Stimulated activated naive B cell treated with anti-CD40 and anti-IgM and Interleukin-4, amounts not matched to agents 10 μg/mL and 1 μg/mL and 100 μg/mL, for 72 hours (primary cell): ENCODE measurements at regions not wholly inside any gene's neighbourhood (a gene's known extent, or its start where the extent isn't known, plus 50 kb on each side); places are given as distances from the start of the nearest gene placed in this dataset.
A peak's percentile ranks its signal among the peaks of the same experiment; 100 is the strongest.

ENCODE experiments used
- ATAC-seq, 2 donors: fragments of 150-1000 bp; cut with Tn5 transposase; replicated peaks; 2 replicates each; pipeline ENCODE4 v1.10.0; 2021; ENCODE audit warnings: moderate library complexity in 1 of 2
- DNase-seq: peaks from one replicate; pipeline ENCODE4 v3.0.0; 2021
- H3K27ac Mint-ChIP-seq: one replicate; pipeline ENCODE4 v1.8.0; 2022; ENCODE audit warnings: mild to moderate bottlenecking, mixed read lengths
- H3K27me3 Mint-ChIP-seq, 2 donors: one replicate each; pipeline ENCODE4 v1.8.0; 2022; ENCODE audit warnings: mixed read lengths in 2 of 2
- H3K36me3 Mint-ChIP-seq, 2 donors: one replicate each; pipeline ENCODE4 v1.8.0; 2022; ENCODE audit warnings: mixed read lengths in 2 of 2, mild to moderate bottlenecking in 1 of 2
- H3K4me1 Mint-ChIP-seq, 2 donors: one replicate each; pipeline ENCODE4 v1.8.0; 2022; ENCODE audit warnings: mixed read lengths in 2 of 2, mild to moderate bottlenecking in 1 of 2
- H3K4me3 Mint-ChIP-seq, 2 donors: one replicate each; pipeline ENCODE4 v1.8.0; 2022; ENCODE audit warnings: mild to moderate bottlenecking in 2 of 2, mixed read lengths in 2 of 2, moderate library complexity in 1 of 2
- H3K9me3 Mint-ChIP-seq, 2 donors: one replicate each; pipeline ENCODE4 v1.8.0; 2022; ENCODE audit warnings: mixed read lengths in 2 of 2, mild to moderate bottlenecking in 1 of 2

DNA sequence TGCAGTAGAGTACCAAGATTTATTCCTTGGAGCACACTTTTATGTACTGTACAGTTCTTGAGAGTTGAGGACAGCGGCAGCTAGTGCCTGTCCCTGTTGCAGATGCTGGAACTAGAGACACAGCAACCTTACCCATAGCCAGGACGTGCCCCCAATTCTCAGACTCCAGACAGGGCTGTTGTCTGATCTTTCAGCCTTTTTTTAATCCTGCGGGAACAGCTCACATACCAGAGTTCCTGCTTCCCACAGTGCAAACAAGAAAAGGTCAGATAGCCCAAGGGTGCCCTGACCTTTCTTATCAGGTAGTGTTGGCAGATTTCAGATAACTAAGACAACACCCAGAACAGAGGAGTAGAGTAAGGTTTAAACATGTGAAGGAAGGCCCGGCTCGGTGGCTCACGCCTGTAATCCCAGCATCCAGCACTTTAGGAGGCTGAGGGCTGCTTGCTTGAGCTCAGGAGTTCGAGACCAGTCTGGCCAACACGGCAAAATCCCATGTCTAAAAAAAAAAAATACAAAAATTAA lies 78.5 kb downstream of the DOP1B start:
- Mint-ChIP-seq H3K4me1 (peaks cover 18 to 42% of the 10 kb centered on the region in 2 donors), H3K27me3 (no peaks in the 10 kb centered on the region), H3K36me3 (peaks cover 47 to 58% of the 10 kb centered on the region in 2 donors), H3K27ac (no peak overlapping the region), H3K9me3 (no peaks in the 10 kb centered on the region), H3K4me3 (no peak overlapping the region)
- DNase-seq (no peak), ATAC-seq (no peak)

DNA sequence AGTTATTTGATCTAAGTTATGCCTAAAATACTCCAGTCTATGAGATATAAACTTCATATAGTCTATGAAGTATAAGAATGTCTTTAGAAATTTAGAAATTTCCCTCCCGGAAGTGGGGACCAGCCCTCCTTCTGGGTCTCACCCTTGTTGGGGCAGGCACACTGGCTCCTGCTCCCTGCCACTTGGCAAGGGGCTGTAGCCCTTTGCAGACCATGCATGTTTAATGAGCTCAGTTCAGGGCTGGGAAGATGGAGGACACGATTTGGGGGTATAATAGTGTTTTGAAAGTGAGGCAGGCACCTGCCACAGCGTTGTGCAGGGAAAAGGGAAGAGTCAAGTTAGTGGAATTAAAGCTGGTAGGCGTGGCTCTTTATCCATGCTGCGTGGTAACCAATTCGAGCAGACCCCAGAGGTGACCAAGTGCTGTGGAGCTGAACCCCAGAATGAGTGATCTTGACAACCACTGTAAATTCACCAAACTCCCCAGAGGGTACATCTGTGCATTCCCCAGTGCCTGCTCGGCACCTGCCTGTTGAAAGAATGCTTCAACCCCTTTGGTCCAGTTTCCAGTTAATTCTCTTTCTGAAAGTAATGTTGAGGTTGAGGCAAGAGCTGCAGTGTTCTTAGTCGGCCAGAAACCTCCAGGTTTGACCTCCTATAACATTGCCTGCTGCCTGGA lies 79.6 kb downstream of the DOP1B start:
- H3K4me3 Mint-ChIP-seq = peak overlapping the region in 1 of 2 donors; percentile 15
- DNase-seq (peak; percentile 64), ATAC-seq (peak; percentile 98)
- H3K4me1 Mint-ChIP-seq = peaks cover 18 to 42% of the 10 kb centered on the region in 2 donors
- no peaks in the 10 kb centered on the region for H3K9me3 Mint-ChIP-seq
- H3K27me3 Mint-ChIP-seq = no peaks in the 10 kb centered on the region
- peak overlapping the region; percentile 62 for H3K27ac Mint-ChIP-seq
- peaks cover 43 to 53% of the 10 kb centered on the region in 2 donors for H3K36me3 Mint-ChIP-seq

DNA sequence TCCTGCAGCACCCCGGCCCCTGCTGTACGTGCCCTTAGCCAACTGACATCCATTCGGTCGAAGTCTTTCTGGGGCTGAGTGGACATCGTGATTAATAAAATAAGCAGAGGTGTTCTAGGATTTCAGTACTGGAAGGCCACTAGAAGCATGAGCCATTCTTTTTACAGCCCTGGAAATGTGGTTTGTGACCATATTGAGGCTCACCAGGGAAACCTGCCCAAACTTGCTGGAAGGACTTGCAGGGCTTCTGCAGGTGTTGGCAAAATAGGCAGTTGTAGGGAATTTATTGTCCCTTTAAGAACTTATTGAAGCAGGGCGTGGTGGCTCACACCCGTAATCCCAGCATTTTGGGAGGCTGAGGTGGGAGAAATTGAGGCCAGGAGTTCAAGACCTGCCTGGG lies 80.8 kb downstream of the DOP1B start:
- ATAC-seq (no peak), DNase-seq (no peak)
- peaks cover 18 to 44% of the 10 kb centered on the region in 2 donors for H3K4me1 Mint-ChIP-seq
- H3K9me3 Mint-ChIP-seq = no peaks in the 10 kb centered on the region
- no peaks in the 10 kb centered on the region for H3K27me3 Mint-ChIP-seq
- no peak overlapping the region for H3K4me3 Mint-ChIP-seq
- peaks cover 41 to 46% of the 10 kb centered on the region in 2 donors for H3K36me3 Mint-ChIP-seq
- H3K27ac Mint-ChIP-seq = no peak overlapping the region

DNA sequence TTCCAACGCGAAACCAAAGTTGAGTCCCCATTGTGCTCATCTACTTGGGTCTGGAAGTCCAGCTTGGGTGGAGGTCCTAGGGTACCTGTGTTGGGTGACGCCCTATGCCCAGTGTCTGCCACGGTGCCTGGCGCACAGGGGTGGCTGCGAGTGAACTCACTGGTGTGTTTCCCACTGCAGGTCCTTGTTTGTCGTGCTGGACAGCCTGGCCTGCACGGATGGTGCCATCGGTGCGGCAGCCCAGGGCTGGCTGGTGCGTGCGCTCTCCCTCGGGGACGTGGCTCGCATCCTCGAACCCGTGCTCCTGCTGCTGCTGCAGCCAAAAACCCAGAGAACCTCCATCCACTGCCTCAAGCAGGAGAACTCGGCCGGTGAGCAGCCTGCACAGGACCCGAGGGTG lies 80.4 kb upstream of the MORC3 start:
- ATAC-seq (no peak), DNase-seq (no peak)
- H3K4me3 Mint-ChIP-seq = no peak overlapping the region
- H3K27me3 Mint-ChIP-seq = no peaks in the 10 kb centered on the region
- no peak overlapping the region for H3K27ac Mint-ChIP-seq
- peaks cover 17 to 36% of the 10 kb centered on the region in 2 donors for H3K4me1 Mint-ChIP-seq
- H3K9me3 Mint-ChIP-seq = no peaks in the 10 kb centered on the region
- H3K36me3 Mint-ChIP-seq = peaks cover 22 to 37% of the 10 kb centered on the region in 2 donors

DNA sequence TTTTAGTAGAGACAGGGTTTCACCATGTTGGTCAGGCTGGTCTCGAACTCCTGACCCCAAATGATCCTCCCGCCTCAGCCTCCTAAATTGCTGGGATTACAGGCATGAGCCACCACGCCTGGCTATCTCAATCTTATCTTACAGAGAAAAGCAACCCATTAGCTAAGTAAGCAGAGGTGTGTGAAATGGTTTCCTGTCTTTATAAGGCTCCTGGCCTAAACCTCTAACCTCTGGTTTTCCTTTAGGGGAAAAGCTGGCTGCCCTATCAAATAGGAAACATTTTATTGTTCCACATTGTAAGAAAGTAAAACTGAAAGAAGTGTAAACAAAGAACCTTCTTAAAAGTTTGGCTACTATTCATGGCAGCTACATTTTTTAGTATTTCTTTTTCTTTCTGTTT lies 78.3 kb upstream of the MORC3 start:
- ATAC-seq (no peak), DNase-seq (no peak)
- no peaks in the 10 kb centered on the region for H3K27me3 Mint-ChIP-seq
- H3K4me3 Mint-ChIP-seq = no peak overlapping the region
- no peaks in the 10 kb centered on the region for H3K9me3 Mint-ChIP-seq
- peaks cover 35 to 54% of the 10 kb centered on the region in 2 donors for H3K36me3 Mint-ChIP-seq
- peaks cover 4 to 15% of the 10 kb centered on the region in 2 donors for H3K4me1 Mint-ChIP-seq
- no peak overlapping the region for H3K27ac Mint-ChIP-seq

DNA sequence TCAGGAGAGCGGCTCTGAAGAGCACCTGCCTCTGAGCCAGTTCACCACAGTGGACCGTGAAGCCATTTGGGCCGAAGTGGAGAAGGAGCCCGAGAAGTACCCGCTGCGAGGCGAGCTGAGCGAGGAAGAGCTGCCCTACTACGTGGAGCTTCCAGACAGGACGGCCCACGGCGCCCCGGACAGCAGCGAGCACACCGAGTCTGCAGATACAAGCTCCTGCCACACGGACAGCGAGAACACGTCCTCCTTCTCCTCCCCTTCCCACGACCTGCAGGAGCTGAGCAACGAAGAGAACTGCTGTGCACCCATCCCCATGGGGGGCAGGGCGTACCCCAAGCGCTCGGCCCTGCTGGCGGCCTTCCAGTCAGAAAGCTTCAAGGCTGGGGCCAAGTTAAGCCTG lies 74.9 kb upstream of the MORC3 start:
- Mint-ChIP-seq H3K4me3 (no peak overlapping the region), H3K9me3 (no peaks in the 10 kb centered on the region), H3K36me3 (peaks cover 44 to 62% of the 10 kb centered on the region in 2 donors), H3K27ac (peak overlapping the region; percentile 31), H3K4me1 (peaks cover 4 to 10% of the 10 kb centered on the region in 2 donors), H3K27me3 (no peaks in the 10 kb centered on the region)
- ATAC-seq = no peak
- DNase-seq = no peak

DNA sequence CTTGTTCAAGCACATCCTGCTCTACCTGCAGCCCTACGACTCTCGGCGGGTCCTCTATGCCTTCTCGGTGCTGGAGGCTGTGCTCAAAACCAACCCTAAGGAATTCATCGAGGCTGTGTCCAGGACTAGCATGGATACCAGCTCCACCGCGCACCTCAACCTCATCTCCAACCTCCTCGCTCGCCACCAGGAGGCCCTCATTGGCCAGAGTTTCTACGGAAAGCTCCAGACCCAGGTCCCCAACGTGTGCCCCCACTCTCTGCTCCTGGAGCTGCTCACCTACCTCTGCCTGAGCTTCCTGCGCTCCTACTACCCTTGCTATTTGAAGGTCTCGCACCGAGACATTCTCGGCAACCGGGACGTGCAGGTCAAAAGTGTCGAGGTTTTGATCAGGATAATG lies 74.3 kb upstream of the MORC3 start:
- peaks cover 4 to 10% of the 10 kb centered on the region in 2 donors for H3K4me1 Mint-ChIP-seq
- no peaks in the 10 kb centered on the region for H3K9me3 Mint-ChIP-seq
- DNase-seq = no peak
- H3K27ac Mint-ChIP-seq = no peak overlapping the region
- no peak overlapping the region for H3K4me3 Mint-ChIP-seq
- peaks cover 45 to 66% of the 10 kb centered on the region in 2 donors for H3K36me3 Mint-ChIP-seq
- ATAC-seq = no peak
- no peaks in the 10 kb centered on the region for H3K27me3 Mint-ChIP-seq

DNA sequence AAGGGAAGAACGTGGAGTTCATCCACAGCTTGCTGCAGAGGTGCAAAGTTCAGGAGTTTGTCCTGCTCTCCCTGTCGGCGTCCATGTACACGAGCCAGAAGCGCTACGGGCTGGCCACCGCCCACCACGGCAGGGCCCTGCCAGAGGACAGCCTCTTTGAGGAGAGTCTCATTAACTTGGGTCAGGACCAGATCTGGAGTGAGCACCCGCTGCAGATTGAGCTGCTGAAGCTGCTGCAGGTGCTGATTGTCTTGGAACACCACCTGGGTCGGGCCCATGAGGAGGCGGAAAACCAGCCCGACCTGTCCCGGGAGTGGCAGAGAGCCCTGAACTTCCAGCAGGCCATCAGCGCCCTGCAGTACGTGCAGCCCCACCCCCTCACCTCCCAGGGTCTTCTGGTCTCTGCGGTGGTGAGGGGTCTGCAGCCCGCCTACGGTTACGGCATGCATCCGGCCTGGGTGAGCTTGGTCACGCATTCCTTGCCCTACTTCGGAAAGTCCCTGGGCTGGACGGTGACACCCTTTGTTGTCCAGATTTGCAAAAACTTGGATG lies 73.8 kb upstream of the MORC3 start:
- peaks cover 6 to 10% of the 10 kb centered on the region in 2 donors for H3K4me1 Mint-ChIP-seq
- no peaks in the 10 kb centered on the region for H3K9me3 Mint-ChIP-seq
- no peak overlapping the region for H3K27ac Mint-ChIP-seq
- H3K36me3 Mint-ChIP-seq = peaks cover 47 to 68% of the 10 kb centered on the region in 2 donors
- H3K4me3 Mint-ChIP-seq = no peak overlapping the region
- H3K27me3 Mint-ChIP-seq = no peaks in the 10 kb centered on the region
- DNase-seq = no peak
- ATAC-seq = no peak

DNA sequence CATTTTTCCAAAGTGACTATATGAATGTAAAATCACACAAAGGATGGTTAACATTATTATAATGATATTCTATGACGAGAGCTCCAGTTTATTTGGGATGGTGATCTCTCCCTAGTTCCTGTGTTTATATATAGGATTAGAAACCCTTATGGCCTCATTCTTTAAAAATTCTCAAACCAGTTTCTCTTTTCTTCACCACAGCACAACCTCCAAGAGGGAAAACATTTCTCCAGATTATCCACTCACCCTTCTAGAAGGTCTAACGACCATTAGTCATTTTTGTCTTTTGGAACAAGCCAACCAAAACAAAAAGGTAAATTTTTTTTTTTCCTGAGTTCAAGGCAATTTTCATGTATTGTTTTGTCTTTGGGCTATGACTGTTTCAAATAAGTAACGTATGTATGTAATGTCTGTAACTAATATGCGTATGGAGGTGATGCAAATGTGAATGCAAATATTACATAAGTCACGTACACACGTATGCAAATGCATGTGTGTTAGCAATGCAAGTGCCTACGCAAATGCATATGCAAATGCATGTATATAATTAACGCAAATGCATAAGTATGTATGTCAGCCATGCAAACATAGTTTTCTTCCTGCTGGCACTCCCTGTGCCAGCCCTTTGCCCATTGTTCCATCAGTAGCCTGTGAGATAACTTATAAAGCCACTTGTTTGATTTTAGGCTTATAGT lies 72.5 kb upstream of the MORC3 start:
- ATAC-seq = no peak
- no peaks in the 10 kb centered on the region for H3K9me3 Mint-ChIP-seq
- H3K36me3 Mint-ChIP-seq = peaks cover 48 to 73% of the 10 kb centered on the region in 2 donors
- no peak overlapping the region for H3K27ac Mint-ChIP-seq
- peaks cover 6 to 8% of the 10 kb centered on the region in 2 donors for H3K4me1 Mint-ChIP-seq
- H3K27me3 Mint-ChIP-seq = no peaks in the 10 kb centered on the region
- H3K4me3 Mint-ChIP-seq = no peak overlapping the region
- DNase-seq = no peak

DNA sequence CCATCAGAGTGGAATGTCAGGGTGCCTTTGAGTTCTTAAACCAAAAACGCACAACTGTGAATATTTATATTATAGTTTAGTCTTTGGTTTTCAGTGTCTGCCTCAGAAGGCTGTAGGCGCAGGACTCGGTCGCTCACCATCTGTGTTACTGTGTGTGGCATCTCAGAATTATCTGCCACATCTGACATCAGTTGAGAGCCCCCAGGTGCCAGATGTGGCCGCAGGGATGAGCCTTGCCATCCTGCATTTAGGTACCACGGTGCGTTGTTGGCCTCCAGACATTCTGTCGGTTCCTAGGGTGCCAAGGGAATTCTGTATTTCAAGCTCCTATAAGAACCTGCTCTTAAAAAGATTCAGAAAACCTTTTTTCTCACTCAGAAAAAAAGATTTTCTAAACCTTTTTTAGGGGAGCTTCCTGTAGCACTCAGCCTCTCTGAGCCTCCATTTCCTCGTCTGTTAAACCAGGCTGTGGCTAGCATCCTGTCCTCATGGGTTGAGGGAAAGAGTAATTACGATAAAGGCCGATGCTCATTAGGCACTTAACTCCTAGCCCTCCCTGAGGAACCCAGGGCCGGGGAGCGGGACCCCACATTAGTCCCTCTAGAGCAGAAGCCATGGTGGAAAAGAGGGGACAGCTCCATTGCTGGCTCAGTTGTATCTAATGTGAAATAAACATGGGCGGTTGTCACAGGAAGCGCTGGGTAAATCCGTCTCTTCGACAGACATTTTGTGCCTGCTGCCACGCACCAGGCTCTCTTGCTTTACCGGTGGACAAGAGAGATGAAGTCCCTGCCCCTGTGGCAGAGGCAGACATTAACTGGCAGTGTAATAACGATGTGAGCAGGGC lies 70.2 kb upstream of the MORC3 start:
- H3K36me3 Mint-ChIP-seq = peaks cover 61 to 77% of the 10 kb centered on the region in 2 donors
- peaks cover 22% of the 10 kb centered on the region in 2 donors for H3K4me1 Mint-ChIP-seq
- H3K4me3 Mint-ChIP-seq = no peak overlapping the region
- no peak for ATAC-seq
- DNase-seq = no peak
- H3K27ac Mint-ChIP-seq = peak overlapping the region; percentile 75
- H3K27me3 Mint-ChIP-seq = no peaks in the 10 kb centered on the region
- no peaks in the 10 kb centered on the region for H3K9me3 Mint-ChIP-seq

DNA sequence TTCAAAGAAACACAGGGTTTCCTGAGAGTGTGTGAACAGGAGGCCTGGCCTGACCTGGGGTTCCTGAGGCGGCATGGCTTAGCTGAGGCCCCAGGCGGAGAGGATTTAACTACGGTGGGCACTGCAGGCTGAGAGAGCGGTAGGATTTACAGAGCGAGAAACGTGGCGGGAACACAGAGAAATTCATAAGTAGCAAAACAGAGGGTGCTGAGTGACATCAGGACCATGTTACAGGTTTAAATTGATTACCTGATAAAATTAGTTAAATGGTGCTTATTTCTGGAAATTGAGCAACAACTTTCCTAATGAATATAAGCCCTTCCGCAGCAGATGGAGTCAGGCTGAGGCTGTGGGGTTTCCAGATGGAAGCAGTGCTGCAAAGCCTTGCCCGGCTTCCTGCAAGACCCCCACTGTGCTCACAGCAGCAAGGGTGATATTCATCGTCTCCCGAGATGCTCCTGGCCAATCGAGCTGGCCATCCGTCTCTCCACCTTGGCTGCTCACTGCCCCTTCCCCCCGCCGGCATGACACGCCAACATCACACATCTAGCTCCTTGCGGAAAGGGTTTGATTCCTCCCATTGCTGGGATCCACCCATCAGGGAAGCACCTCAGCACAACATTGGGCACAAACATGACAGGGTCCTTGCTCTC lies 69.4 kb upstream of the MORC3 start:
- DNase-seq (no peak), ATAC-seq (no peak)
- H3K27ac Mint-ChIP-seq = peak overlapping the region; percentile 75
- H3K27me3 Mint-ChIP-seq = no peaks in the 10 kb centered on the region
- peaks cover 24 to 30% of the 10 kb centered on the region in 2 donors for H3K4me1 Mint-ChIP-seq
- H3K4me3 Mint-ChIP-seq = no peak overlapping the region
- H3K36me3 Mint-ChIP-seq = peaks cover 57 to 71% of the 10 kb centered on the region in 2 donors
- H3K9me3 Mint-ChIP-seq = no peaks in the 10 kb centered on the region

DNA sequence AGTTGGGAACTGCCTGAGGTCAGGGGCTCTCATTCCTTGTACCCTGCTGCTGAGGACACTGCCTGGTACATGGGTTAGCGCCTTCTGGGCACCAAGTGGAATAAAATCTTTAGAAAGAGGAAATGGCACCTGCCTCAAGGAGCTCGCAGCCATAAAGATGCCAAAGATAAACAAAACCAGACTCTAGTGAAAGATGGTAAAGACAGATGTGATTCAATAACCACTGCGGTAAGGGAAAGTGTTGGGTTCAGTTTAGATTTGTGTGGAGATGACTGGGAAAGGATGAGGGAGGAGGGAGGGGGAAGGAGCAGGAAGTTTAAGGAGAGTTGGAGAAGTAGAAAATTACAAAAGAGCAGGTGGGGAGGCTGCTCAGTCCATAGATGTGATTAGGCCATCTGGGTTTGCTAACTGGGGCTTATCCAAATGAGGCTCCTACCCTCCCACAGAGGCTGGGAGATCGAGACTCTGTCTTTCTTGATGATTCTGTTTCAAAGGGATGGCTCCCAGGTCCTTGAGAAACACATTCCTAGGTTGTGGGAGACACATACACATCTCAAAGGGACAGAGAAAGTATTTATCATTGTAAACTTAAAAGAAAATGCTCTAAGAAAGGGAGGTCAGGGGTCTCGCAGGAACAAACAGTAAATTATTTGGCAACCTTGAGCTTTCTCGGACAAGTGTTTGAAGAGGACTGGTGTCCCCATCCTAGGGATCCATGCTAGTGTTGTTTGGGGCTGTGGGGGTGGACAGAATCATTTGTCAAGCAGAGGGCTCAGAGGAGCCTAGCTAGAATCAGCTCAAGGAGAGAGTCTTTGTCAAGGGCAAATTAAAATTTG lies 65.7 kb upstream of the MORC3 start:
- H3K27ac Mint-ChIP-seq = peak overlapping the region; percentile 32
- peaks cover 51 to 66% of the 10 kb centered on the region in 2 donors for H3K36me3 Mint-ChIP-seq
- H3K4me1 Mint-ChIP-seq = peaks cover 45 to 64% of the 10 kb centered on the region in 2 donors
- no peaks in the 10 kb centered on the region for H3K27me3 Mint-ChIP-seq
- DNase-seq (peak; percentile 4), ATAC-seq (peak; percentile 64 to 66)
- peak overlapping the region; percentile 19 to 84 for H3K4me3 Mint-ChIP-seq
- no peaks in the 10 kb centered on the region for H3K9me3 Mint-ChIP-seq

DNA sequence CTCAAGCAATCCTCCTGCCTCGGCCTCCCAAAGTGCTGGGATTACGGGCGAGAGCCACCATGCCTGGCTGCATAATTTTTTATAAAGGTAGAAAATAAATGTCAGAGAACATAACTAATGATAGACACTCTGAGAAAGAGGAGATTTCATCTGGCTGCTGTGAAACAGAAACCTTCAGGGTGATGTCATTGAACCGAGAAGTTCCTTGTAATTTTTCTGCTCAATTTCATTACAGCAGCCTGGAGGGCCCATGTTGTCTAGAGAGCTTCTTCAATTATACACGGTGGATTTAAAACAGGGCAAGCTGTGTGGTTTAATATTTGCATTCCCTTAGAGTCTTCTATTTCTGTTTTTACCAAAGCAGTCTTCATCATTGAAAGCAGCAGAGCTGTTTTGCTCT lies 64.3 kb upstream of the MORC3 start:
- Mint-ChIP-seq H3K4me1 (peaks cover 53 to 77% of the 10 kb centered on the region in 2 donors), H3K4me3 (peak overlapping the region; percentile 79 to 84), H3K9me3 (no peaks in the 10 kb centered on the region), H3K27me3 (no peaks in the 10 kb centered on the region), H3K36me3 (peaks cover 45 to 61% of the 10 kb centered on the region in 2 donors), H3K27ac (peak overlapping the region; percentile 97)
- DNase-seq = peak; percentile 26
- ATAC-seq = peak; percentile 72 to 79
